C4-2B (cell line): ENCODE measurements at regions not wholly inside any gene's neighbourhood (a gene's known extent, or its start where the extent isn't known, plus 50 kb on each side); places are given as distances from the start of the nearest gene placed in this dataset.

Experiments
- H3K27ac ChIP-seq: fragments of 450-650 bp; 2 replicates; pipeline ENCODE4 v1.5.1; 2017
- ZFX ChIP-seq: fragments of 450-650 bp; IDR thresholded peaks from 2 replicates; pipeline ENCODE4 v1.6.1; 2017
- TF ChIP-seq, protein P1 (sequence below): fragments of 450-650 bp; conservative IDR thresholded peaks from 2 replicates; pipeline ENCODE4 v1.5.1; 2017; ENCODE audit warnings: mild to moderate bottlenecking

DNA sequence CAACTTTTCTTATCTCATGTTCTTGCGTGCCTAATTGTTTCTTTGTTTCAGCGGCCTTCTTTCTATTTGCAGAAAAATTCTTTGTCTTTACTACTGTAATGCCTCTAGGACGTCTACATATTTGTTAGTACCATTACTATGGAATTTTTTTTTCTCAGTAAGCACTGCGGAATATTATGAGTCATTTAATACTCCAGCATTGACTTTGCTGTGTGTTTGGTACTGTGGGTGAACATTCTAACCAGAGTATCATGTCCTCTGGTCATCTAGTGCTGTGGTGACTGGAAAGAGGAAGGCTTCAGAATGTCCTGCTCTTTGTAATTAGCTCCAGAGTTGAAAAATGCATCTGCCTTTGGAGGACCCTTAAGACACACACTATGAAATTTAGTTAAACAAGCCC is 58.5 kb upstream of the FERD3L start:
- TF ChIP-seq ZFX: no peak
- TF ChIP-seq, protein P1, sequence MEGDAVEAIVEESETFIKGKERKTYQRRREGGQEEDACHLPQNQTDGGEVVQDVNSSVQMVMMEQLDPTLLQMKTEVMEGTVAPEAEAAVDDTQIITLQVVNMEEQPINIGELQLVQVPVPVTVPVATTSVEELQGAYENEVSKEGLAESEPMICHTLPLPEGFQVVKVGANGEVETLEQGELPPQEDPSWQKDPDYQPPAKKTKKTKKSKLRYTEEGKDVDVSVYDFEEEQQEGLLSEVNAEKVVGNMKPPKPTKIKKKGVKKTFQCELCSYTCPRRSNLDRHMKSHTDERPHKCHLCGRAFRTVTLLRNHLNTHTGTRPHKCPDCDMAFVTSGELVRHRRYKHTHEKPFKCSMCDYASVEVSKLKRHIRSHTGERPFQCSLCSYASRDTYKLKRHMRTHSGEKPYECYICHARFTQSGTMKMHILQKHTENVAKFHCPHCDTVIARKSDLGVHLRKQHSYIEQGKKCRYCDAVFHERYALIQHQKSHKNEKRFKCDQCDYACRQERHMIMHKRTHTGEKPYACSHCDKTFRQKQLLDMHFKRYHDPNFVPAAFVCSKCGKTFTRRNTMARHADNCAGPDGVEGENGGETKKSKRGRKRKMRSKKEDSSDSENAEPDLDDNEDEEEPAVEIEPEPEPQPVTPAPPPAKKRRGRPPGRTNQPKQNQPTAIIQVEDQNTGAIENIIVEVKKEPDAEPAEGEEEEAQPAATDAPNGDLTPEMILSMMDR: no peak
- no peak overlapping the region for H3K27ac ChIP-seq

DNA sequence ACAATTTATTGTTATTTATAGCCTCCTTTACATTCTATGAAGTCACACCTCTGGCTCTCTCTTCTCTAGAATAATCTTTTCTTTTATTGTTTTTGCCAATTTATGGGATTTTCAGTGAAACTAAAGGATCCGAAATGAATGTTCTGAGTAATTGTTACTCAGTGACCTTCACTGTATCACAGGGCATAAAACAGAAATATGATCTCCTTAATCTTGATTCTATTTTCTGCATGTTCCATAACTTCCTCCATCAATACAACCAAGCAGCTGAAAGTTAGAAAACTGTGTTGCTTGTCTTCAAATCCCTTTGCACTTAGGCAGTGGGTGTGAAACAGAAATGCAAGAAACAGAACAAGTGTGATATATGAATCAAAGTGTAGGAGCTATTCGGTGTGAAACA is 57.4 kb upstream of the FERD3L start:
- no peak for TF ChIP-seq ZFX
- TF ChIP-seq, protein P1: no peak
- no peak overlapping the region for H3K27ac ChIP-seq
